Left ventricle myocardium inferior (tissue), 1 donor: ENCODE measurements at regions not wholly inside any gene's neighbourhood (a gene's known extent, or its start where the extent isn't known, plus 50 kb on each side); places are given as distances from the start of the nearest gene placed in this dataset.

Experiments used
- DNase-seq: peaks from one replicate; pipeline ENCODE4 v3.0.0-alpha.2; 2020
- H3K27ac ChIP-seq: fragments of 200-600 bp; replicated peaks from 2 replicates; pipeline ENCODE4 v1.8.0; 2021
- H3K27me3 ChIP-seq: fragments of 200-600 bp; 2 replicates; pipeline ENCODE4 v1.8.0; 2021; ENCODE audit warnings: low read depth
- H3K36me3 ChIP-seq: fragments of 200-600 bp; 2 replicates; pipeline ENCODE4 v1.8.0; 2021
- H3K4me1 ChIP-seq: fragments of 200-600 bp; 2 replicates; pipeline ENCODE4 v1.8.0; 2021
- H3K4me3 ChIP-seq: fragments of 200-600 bp; 2 replicates; pipeline ENCODE4 v1.8.0; 2021; ENCODE audit warnings: mild to moderate bottlenecking, moderate library complexity
- H3K9me3 ChIP-seq: fragments of 200-600 bp; replicated peaks from 2 replicates; pipeline ENCODE4 v1.8.0; 2021
- CTCF ChIP-seq: fragments of 200-600 bp; IDR thresholded peaks from 2 replicates; pipeline ENCODE4 v1.8.0; 2021; ENCODE audit warnings: antibody characterized with exemption, mild to moderate bottlenecking, borderline replicate concordance
- intact Hi-C: fragments of 100-400 bp; cut with micrococcal nuclease; formaldehyde crosslinking; loops from one replicate; pipeline ENCODE4 v1.11.0; 2022
- donor health status: DM: no; HTN: yes; CAD: no; lungs with severe emphysema.

- H3K27ac ChIP-seq: no peak overlapping the region
- no peaks in the 10 kb centered on the region for H3K36me3 ChIP-seq
- no peaks in the 10 kb centered on the region for H3K4me1 ChIP-seq
- H3K27me3 ChIP-seq: no peaks in the 10 kb centered on the region
- no peak overlapping the region for H3K4me3 ChIP-seq
- H3K9me3 ChIP-seq: no peaks in the 10 kb centered on the region
- intact Hi-C loops: no loop called here
- no peak for TF ChIP-seq CTCF
- DNase-seq: no peak
These were observed 838.0 kb upstream of the WWC1 start for GRCh38 chr5:167453246-167454030.

GRCh38 chr5:167458412-167458811 lies 833.0 kb upstream of the WWC1 start:
- Histone ChIP-seq H3K4me3 (no peak overlapping the region), H3K9me3 (peaks cover 16% of the 10 kb centered on the region), H3K27ac (no peak overlapping the region), H3K4me1 (no peaks in the 10 kb centered on the region), H3K36me3 (no peaks in the 10 kb centered on the region), H3K27me3 (no peaks in the 10 kb centered on the region)
- intact Hi-C loops: no loop called here
- DNase-seq: no peak
- TF ChIP-seq CTCF: no peak

DNA sequence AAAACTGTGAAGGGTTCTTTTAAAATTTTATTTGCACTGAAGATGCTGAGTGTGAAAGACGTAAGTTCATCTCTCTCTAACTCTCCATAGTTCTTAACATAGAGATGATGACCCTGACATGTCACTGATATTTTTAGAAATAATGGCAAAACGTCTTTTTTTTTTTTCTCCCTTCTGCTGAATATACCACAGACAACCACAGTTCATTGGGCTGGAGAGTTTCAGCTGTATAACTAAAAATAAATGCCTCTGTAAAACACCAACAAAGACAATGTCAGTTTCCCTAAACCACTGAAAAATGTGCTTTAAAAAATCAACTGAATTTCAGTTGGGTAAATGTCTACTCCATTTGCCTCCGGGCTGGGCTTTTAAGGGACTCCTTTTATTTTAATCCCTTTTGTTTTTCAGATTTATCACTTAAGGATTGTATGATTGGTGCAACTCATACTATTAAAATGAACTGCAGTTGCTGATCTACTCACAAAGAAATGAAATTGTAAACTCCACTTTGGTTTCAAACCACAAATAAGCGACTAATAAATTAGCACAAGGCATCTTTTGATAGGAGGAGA lies 830.9 kb upstream of the WWC1 start:
- H3K9me3 ChIP-seq: peaks cover 19% of the 10 kb centered on the region
- no peaks in the 10 kb centered on the region for H3K4me1 ChIP-seq
- no peak for TF ChIP-seq CTCF
- H3K4me3 ChIP-seq: no peak overlapping the region
- intact Hi-C loops: no loop called here
- no peaks in the 10 kb centered on the region for H3K36me3 ChIP-seq
- no peaks in the 10 kb centered on the region for H3K27me3 ChIP-seq
- no peak for DNase-seq
- no peak overlapping the region for H3K27ac ChIP-seq

- intact Hi-C loops: no loop called here
- Histone ChIP-seq H3K27me3 (no peaks in the 10 kb centered on the region), H3K4me3 (no peak overlapping the region), H3K36me3 (no peaks in the 10 kb centered on the region), H3K27ac (no peak overlapping the region), H3K9me3 (peaks cover 19% of the 10 kb centered on the region), H3K4me1 (no peaks in the 10 kb centered on the region)
- TF ChIP-seq CTCF: no peak
- DNase-seq: no peak
These were observed 827.5 kb upstream of the WWC1 start for GRCh38 chr5:167463939-167464338.

DNA sequence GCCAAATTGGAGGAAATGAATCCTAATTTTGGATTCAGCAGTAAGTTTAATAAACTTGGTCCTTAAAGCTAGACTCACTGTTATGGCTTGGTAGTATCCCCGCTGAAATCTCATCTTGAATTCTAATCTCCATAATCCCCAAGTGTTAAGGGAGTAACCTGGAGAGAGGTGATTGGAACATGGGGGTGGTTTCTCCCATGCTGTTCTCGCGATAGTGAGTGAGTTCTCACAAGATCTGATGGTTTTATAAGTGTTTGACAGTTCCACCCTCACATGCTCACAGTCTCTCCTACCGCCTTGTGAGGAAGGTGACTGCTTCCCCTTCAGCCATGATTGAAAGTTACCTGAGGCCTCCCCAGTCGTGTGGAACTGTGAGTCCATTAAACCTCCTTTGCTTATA lies 824.5 kb upstream of the WWC1 start:
- DNase-seq: no peak
- no peaks in the 10 kb centered on the region for H3K27me3 ChIP-seq
- intact Hi-C loops: no loop called here
- TF ChIP-seq CTCF: no peak
- no peak overlapping the region for H3K27ac ChIP-seq
- H3K4me1 ChIP-seq: no peaks in the 10 kb centered on the region
- peaks cover 17% of the 10 kb centered on the region for H3K9me3 ChIP-seq
- no peak overlapping the region for H3K4me3 ChIP-seq
- no peaks in the 10 kb centered on the region for H3K36me3 ChIP-seq
